HG02798 (cell line): ENCODE measurements at regions not wholly inside any gene's neighbourhood (a gene's known extent, or its start where the extent isn't known, plus 50 kb on each side); places are given as distances from the start of the nearest gene placed in this dataset.
"Not testable (repeated sequence)": the region's sequence is repeated elsewhere in the genome, so short reads cannot be mapped to it uniquely, and the experiment has no call there.

Experiments used
- ATAC-seq: cut with Tn5 transposase; IDR thresholded peaks from one replicate; pipeline ENCODE4 v1.9.1; 2021; ENCODE audit warnings: mild to moderate bottlenecking; ENCODE audit not compliant: unreplicated experiment, poor library complexity

DNA sequence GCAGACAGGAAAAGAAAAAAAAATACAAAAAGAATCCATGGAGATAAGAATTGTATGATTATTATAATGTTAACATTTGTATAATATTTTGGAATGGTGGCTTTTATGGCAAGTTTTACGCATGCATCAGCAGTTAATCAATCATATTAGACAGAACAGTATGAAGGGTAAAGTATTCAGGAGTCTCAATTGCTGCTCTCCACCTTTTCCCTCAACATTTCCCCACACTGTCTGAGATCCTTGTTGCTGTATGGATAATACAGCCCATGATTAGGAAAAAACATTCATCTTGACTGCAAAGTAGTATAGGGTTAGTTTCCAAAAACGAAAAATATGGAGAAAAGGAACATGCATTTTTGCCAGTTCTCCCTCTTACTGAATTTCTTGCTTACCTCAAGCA lies 755.3 kb upstream of the ARPP21 start:
- ATAC-seq, result no peak

GRCh38 chr3:34886443-34886842 lies 752.9 kb upstream of the ARPP21 start:
- ATAC-seq, result no peak

- no peak for ATAC-seq
Observed at GRCh38 chr3:34889641-34890040, 749.7 kb upstream of the ARPP21 start.

- no peak for ATAC-seq
Observed at GRCh38 chr3:34890247-34890646, 749.1 kb upstream of the ARPP21 start.

GRCh38 chr3:34891941-34892340 lies 747.4 kb upstream of the ARPP21 start:
- ATAC-seq, result no peak

GRCh38 chr3:34895841-34896240 lies 743.5 kb upstream of the ARPP21 start:
- ATAC-seq, result no peak

GRCh38 chr3:34909679-34910078 lies 729.6 kb upstream of the ARPP21 start:
- not testable (repeated sequence) for ATAC-seq

DNA sequence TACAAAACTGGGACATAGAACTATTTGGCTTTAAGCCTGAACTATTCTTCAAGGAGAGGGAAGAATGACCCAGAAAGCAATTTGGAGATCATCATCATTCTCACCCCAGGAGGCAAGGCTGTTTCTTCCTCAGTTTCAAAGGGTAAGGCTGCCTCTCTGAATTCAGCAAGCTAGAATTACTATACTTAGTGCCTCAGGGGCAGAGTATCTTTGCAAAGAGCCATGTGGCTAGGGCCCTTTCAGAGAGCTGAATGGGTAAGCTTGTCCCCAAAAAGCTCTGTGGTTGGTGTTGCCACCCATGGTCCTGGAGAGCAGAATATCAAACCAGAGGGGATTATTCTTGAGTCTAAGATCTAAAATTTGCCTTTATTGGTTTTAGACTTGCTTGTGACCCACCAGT lies 720.3 kb upstream of the ARPP21 start:
- no peak for ATAC-seq

- ATAC-seq, result no peak
Observed at GRCh38 chr3:34920806-34921205, 718.5 kb upstream of the ARPP21 start.

- ATAC-seq, result no peak
Observed at GRCh38 chr3:34924961-34925360, 714.4 kb upstream of the ARPP21 start.

DNA sequence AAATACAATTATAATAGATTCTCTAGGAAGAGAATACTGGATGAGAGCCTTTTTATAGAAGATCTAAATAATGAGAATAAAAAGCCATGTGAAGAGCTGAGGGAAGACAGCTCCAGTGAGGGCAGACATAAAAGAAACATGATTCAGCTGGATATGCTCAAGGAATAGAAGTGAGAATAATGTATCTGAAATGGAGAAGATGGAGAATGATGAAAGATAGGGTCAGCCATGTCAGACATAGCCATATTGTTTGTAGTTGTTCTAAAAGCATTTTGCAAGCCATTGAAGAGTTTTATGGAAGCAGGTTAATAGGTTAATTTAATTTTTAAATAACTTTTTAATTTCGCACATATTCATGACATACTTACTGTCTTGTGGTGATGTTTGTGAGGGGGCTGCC lies 713.5 kb upstream of the ARPP21 start:
- ATAC-seq, result no peak

- ATAC-seq, result no peak
Observed at GRCh38 chr3:34929036-34929435, 710.3 kb upstream of the ARPP21 start.

DNA sequence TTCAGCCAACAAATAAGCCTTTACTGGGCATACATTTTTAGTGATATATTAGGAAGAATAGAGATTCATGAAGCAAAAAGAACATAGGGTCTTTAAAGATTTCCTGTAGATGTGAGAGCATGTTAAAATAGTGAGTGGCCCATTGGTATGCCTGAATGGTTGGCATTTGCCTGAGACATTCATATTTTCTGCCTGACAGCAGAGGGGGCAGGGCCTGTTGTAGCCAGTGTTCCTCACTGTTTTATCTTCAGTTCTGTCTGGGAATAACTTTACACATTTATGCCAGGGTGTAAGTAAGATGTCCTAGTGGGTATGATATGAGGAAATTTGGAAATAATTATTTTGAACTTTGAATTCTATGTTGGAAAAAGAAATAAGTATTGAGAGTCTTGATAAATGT lies 704.7 kb upstream of the ARPP21 start:
- no peak for ATAC-seq

DNA sequence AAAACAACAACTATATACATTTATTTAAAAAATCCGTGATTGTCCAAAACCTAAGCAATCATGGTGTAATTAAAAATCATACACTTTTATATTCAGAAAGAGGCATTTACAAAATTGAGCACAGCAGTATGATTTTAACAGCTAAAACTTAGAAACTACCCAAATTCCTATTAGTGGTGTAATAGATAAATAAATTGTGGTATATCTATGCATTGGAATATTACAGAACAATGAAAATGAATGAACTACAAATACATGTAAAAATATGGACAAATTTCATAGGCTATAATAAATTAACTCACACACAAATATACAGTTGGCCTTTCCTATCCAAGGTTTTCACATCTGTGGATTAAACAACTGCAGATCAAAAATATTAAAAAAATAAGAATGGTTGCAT lies 700.5 kb upstream of the ARPP21 start:
- ATAC-seq, result no peak

DNA sequence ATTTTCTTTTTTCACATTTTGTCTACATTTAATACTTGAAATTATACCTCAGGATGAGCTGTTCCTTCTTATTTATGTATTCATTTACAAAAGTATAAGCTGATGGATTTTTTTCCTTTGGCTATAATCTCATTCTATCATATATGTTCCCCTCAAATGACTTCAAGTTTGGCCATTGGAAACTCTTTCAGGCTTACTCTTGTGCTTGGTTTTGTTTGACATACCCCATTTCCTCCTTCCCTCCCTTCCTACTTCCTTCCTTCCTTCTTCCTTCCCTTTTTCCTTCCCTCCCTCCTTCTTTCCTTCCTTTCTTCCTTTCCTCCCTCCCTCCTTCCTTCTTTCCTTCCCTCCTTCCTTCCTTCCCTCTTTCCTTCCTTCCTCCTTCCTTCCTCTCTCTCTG lies 697.1 kb upstream of the ARPP21 start:
- no peak for ATAC-seq

GRCh38 chr3:34947834-34948233 lies 691.5 kb upstream of the ARPP21 start:
- ATAC-seq, result no peak

GRCh38 chr3:34948517-34948916 lies 690.8 kb upstream of the ARPP21 start:
- no peak for ATAC-seq

- ATAC-seq, result no peak
Observed at GRCh38 chr3:34955680-34956079, 683.6 kb upstream of the ARPP21 start.

GRCh38 chr3:34956511-34956910 lies 682.8 kb upstream of the ARPP21 start:
- ATAC-seq, result no peak

DNA sequence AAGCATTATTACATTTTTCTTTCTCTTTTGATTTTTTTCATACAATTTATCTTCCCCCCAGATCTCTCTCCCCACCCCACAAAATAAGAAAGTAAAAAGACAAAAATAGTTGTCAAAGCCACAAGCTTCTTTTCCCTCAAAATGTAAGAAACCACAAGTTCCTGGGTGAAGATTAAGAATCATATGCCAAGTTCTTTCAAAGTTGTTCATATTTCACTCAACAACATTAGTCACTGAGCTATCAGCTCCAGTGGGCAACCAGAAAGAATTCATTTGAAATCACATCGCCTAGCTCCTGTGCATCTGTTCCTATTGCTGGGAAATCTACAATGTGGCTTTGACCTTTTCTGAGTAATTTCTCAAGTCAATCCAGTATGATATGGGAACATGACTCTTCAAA lies 681.6 kb upstream of the ARPP21 start:
- no peak for ATAC-seq

- ATAC-seq, result no peak
Observed at GRCh38 chr3:34969513-34969912, 669.8 kb upstream of the ARPP21 start.

DNA sequence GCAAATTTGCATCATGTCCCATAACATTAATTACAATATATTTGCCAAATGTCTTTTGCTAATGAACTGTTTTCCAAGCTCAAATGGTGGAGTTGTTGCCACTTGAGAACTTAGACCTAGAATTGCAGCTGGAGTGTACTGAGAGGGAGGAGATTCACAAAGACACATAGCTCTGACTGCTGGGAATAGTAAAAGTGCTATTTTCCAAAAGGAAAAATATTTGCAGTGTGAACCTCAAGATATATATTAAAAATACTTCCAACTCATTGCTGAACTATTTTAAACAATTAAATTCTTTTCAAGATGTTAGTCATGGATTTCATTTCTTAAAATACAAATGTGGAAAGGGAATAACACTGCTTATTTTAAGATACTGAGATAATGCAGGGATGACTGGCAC lies 666.8 kb upstream of the ARPP21 start:
- ATAC-seq, result no peak

DNA sequence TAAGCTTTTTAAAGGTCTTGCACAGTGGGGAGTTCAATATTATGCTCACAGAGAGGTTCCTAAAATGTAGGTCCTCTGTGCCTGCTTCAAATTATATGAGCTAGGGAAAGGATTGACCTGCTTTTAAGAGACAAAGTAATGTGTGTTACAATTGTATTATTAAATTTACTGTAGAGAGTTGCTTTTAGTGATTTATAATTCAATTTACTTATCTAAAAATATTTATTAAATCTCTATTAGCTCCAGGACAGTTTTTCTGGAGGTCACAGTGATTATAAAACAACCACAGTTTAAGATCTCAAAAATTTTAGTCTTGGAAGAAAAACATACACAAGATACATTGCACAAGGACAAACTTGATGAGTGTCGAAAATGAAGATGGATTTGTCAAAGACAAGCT lies 665.7 kb upstream of the ARPP21 start:
- ATAC-seq, result no peak
